ENCODE measurements at regions not wholly inside any gene's neighbourhood (a gene's known extent, or its start where the extent isn't known, plus 50 kb on each side); places are given as distances from the start of the nearest gene placed in this dataset.

DNA sequence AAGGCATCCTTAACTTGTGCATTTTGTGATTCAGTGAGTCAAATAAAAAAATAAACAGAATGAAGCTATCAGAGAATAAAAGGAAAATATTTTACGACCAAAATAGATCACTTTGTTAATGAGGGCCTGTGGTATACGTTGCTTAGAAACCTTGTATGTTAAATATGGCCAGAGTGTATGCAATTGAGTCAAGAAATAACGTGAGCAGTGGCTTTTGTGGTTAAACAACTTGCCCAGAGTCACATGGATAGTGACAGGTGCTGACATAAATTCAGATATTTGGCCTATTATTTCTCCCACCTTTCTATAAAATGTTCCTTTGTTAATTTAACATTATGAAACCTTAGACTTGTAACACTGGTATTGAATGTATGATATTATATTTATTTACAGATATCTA lies 393.4 kb downstream of the PABPC4L start:
- Histone ChIP-seq H3K9ac (ENCODE audit: low read length) (no peak overlapping the region), H2AFZ (ENCODE audit: low read length) (no peak overlapping the region), H3K27me3 (ENCODE audit: low read length) (no peaks in the 10 kb centered on the region), H3K27ac (ENCODE audit: low read length) (no peak overlapping the region), H3K79me2 (ENCODE audit: low read length) (no peaks in the 10 kb centered on the region), H3K4me2 (ENCODE audit: low read length) (no peak overlapping the region), H3K4me3 (ENCODE audit: low read length) (no peak overlapping the region), H3K9me2 (replicated peaks; ENCODE audit: low read length) (no peaks in the 10 kb centered on the region), H3K4me1 (ENCODE audit: insufficient read depth, low read length) (peaks cover 4% of the 10 kb centered on the region), H3K9me3 (ENCODE audit: low read length) (no peaks in the 10 kb centered on the region), H3F3A (ENCODE audit: low read length, unreplicated experiment) (no peaks in the 10 kb centered on the region), H3K36me3 (ENCODE audit: low read depth, low read length) (no peaks in the 10 kb centered on the region), H4K20me1 (ENCODE audit: low read length) (no peaks in the 10 kb centered on the region)
- ChIA-PET POLR2A (ENCODE audit: unreplicated experiment) (interaction anchor here (0.7 kb wide), 1 partner anchor 101 kb away, joined by 4 read pairs; no protein-coding TSS in a partner anchor), CTCF (no interaction called here)
- no peak for ATAC-seq
- TF ChIP-seq EZH2phosphoT487 (IDR thresholded peaks at IDR 0.05; ENCODE audit: borderline replicate concordance, low read length) (no peak), EZH2 (IDR thresholded peaks at IDR 0.05; ENCODE audit: low read length, unreplicated experiment) (no peak)
- TF ChIP-seq, protein P1, sequence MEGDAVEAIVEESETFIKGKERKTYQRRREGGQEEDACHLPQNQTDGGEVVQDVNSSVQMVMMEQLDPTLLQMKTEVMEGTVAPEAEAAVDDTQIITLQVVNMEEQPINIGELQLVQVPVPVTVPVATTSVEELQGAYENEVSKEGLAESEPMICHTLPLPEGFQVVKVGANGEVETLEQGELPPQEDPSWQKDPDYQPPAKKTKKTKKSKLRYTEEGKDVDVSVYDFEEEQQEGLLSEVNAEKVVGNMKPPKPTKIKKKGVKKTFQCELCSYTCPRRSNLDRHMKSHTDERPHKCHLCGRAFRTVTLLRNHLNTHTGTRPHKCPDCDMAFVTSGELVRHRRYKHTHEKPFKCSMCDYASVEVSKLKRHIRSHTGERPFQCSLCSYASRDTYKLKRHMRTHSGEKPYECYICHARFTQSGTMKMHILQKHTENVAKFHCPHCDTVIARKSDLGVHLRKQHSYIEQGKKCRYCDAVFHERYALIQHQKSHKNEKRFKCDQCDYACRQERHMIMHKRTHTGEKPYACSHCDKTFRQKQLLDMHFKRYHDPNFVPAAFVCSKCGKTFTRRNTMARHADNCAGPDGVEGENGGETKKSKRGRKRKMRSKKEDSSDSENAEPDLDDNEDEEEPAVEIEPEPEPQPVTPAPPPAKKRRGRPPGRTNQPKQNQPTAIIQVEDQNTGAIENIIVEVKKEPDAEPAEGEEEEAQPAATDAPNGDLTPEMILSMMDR (conservative IDR thresholded peaks at IDR 0.05; ENCODE audit: low read depth, low read length), result no peak
- intact Hi-C loops (cut with micrococcal nuclease), result no loop called here
- DNase-seq, result no peak
- no TSS peak for BruUV-seq (replicated peaks)

DNA sequence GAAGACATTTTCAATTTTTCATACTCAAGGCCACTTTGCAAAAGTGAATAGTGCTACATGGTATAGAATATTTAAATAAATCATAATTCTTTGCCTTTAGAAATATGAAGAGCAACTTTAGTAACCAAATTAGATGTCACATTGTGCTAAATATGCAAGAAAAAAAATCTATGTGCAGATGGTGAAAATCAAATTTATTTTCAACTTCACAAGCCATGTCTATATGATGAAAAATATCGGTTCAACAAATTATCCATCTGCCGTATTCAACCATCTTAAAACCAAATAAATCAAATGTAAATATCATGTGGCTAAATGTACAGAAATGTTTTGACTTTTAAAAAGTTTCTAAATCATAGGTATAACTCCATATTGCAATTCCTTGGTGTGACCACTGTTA lies 398.2 kb downstream of the PABPC4L start:
- Histone ChIP-seq H3K4me3 (ENCODE audit: low read length) (no peak overlapping the region), H3K9ac (ENCODE audit: low read length) (no peak overlapping the region), H2AFZ (ENCODE audit: low read length) (no peak overlapping the region), H4K20me1 (ENCODE audit: low read length) (no peaks in the 10 kb centered on the region), H3K79me2 (ENCODE audit: low read length) (no peaks in the 10 kb centered on the region), H3F3A (ENCODE audit: low read length, unreplicated experiment) (no peaks in the 10 kb centered on the region), H3K9me2 (replicated peaks; ENCODE audit: low read length) (no peaks in the 10 kb centered on the region), H3K27ac (ENCODE audit: low read length) (no peak overlapping the region), H3K4me1 (ENCODE audit: insufficient read depth, low read length) (peaks cover 11% of the 10 kb centered on the region), H3K36me3 (ENCODE audit: low read depth, low read length) (no peaks in the 10 kb centered on the region), H3K27me3 (ENCODE audit: low read length) (no peaks in the 10 kb centered on the region), H3K4me2 (ENCODE audit: low read length) (0 out of 2 replicates have a peak overlapping the region, but pooled peaks have one; percentile 49), H3K9me3 (ENCODE audit: low read length) (no peaks in the 10 kb centered on the region)
- POLR2A ChIA-PET (ENCODE audit: unreplicated experiment), result no interaction called here
- BruUV-seq (replicated peaks), result no TSS peak
- intact Hi-C loops (cut with micrococcal nuclease), result no loop called here
- CTCF ChIA-PET, result no interaction called here
- DNase-seq, result no peak
- ATAC-seq, result no peak
- TF ChIP-seq EZH2 (IDR thresholded peaks at IDR 0.05; ENCODE audit: low read length, unreplicated experiment) (no peak), EZH2phosphoT487 (IDR thresholded peaks at IDR 0.05; ENCODE audit: borderline replicate concordance, low read length) (no peak)
- TF ChIP-seq, protein P1 (conservative IDR thresholded peaks at IDR 0.05; ENCODE audit: low read depth, low read length), result no peak

DNA sequence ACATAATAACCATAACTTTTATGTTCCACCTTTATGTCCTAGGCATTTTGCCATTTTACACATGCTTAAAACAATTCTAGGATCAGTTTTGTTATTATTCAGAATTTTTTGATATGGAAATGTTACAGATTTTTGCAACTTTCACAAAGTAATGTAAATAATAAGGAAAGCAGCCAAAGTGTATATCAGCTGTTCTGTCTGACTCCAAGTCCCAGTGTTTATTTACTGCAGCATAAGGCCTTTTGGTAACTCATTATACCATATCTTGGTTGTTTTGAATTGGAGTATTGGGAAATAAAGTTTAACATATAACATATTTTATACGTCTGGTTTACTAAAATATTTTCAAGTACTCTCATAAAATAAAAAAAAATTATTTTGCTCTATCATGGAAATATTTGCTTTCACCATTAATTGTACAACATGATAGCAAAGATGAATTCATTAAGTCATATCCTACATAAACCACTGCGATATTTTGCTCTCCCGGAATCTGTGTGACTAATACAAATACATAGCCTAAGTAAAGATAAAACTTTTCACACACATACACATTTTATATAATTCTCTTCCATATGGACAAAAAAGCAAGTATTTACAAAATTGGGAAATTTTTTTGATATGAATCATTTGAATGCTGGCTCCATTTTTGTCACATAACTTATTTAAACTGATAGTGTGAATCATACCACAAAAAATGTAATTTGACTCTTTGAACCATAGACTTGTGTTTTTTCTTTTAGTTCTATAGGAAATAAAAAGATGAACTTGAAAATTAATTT lies 399.0 kb downstream of the PABPC4L start:
- Histone ChIP-seq H3K4me1 (ENCODE audit: insufficient read depth, low read length) (peaks cover 11% of the 10 kb centered on the region), H2AFZ (ENCODE audit: low read length) (no peak overlapping the region), H3K4me2 (ENCODE audit: low read length) (peak overlapping the region; percentile 49), H3K9ac (ENCODE audit: low read length) (no peak overlapping the region), H3K9me3 (ENCODE audit: low read length) (no peaks in the 10 kb centered on the region), H3K79me2 (ENCODE audit: low read length) (no peaks in the 10 kb centered on the region), H3K27me3 (ENCODE audit: low read length) (no peaks in the 10 kb centered on the region), H3K36me3 (ENCODE audit: low read depth, low read length) (no peaks in the 10 kb centered on the region), H3K9me2 (replicated peaks; ENCODE audit: low read length) (no peaks in the 10 kb centered on the region), H4K20me1 (ENCODE audit: low read length) (no peaks in the 10 kb centered on the region), H3K27ac (ENCODE audit: low read length) (no peak overlapping the region), H3K4me3 (ENCODE audit: low read length) (no peak overlapping the region), H3F3A (ENCODE audit: low read length, unreplicated experiment) (no peaks in the 10 kb centered on the region)
- TF ChIP-seq, protein P1 (conservative IDR thresholded peaks at IDR 0.05; ENCODE audit: low read depth, low read length), result no peak
- no peak for TF ChIP-seq EZH2 (IDR thresholded peaks at IDR 0.05; ENCODE audit: low read length, unreplicated experiment)
- no TSS peak for BruUV-seq (replicated peaks)
- CTCF ChIA-PET, result no interaction called here
- intact Hi-C loops (cut with micrococcal nuclease), result no loop called here
- peak; percentile 82 for ATAC-seq
- peak; percentile 59 for DNase-seq
- POLR2A ChIA-PET (ENCODE audit: unreplicated experiment), result no interaction called here

Measured in PC-3 (cell line).